ENCODE measurements at regions not wholly inside any gene's neighbourhood (a gene's known extent, or its start where the extent isn't known, plus 50 kb on each side); places are given as distances from the start of the nearest gene placed in this dataset.
"Not testable (repeated sequence)": the region's sequence is repeated elsewhere in the genome, so short reads cannot be mapped to it uniquely, and the experiment has no call there.

DNA sequence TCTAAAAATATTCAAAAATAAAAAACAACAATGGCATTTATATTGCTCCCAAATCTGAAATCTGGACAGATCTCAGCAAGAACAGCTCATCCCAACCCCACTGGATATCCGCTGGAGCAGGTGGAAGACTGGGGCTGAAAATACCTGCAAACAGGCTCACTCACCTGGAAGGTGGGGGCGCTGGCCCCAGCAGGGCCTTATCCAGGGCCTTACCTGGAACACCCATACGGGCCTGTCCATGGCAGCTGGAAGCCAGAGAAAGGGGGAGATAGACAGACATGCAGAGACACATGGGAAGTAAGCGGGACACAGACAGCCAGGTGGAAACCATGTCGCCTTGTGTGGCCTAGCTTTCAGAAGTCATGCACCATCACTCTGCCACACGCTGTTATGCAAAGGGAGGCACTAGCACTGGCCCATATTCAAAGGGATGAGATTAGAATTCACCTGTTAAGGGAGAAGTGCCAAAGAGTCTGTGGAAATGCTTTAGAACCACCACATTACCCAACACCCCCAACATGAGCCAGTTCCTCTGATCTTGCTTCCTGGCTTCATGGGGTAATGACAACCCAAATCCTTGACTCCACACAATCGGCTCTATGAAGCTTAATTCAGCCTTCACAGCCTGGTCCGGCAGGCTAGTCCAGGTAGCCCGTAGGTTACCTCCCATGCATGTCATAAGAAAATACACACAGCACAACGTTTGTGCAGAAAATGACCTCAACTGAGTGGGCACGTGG lies 99.0 kb upstream of the CDYL start:
- intact Hi-C loops (cut with micrococcal nuclease): no loop called here

- intact Hi-C loops (cut with micrococcal nuclease): no loop called here
Measured at GRCh38 chr6:4676016-4676415, 100.2 kb upstream of the CDYL start.

DNA sequence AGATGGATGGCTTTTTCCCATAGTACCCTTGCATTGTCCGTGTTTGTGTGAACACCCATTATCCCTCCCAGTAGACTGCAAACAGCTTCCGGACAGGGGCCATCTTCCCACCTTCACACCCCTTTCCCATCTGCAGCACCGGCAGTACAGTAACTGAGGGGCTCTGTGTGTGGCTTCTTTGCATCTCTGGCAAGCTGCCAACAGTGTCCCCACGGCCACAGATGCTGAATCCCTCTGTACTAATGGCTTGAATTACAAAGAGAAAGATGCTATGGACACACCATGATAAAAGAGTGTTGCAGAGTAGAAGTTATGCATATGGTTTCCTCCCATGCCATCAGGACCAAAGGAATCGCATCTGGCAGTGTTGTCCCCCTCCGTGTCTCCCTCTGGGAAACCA lies 101.1 kb upstream of the CDYL start:
- intact Hi-C loops (cut with micrococcal nuclease): no loop called here

GRCh38 chr6:4673861-4674260 lies 102.3 kb upstream of the CDYL start:
- intact Hi-C loops (cut with micrococcal nuclease): no loop called here

GRCh38 chr6:4672772-4673171 lies 103.4 kb upstream of the CDYL start:
- intact Hi-C loops (cut with micrococcal nuclease): no loop called here

- intact Hi-C loops (cut with micrococcal nuclease): no loop called here
Measured at GRCh38 chr6:4671587-4672115, 104.6 kb upstream of the CDYL start.

- intact Hi-C loops (cut with micrococcal nuclease): no loop called here
Measured at GRCh38 chr6:4670824-4671409, 105.3 kb upstream of the CDYL start.

DNA sequence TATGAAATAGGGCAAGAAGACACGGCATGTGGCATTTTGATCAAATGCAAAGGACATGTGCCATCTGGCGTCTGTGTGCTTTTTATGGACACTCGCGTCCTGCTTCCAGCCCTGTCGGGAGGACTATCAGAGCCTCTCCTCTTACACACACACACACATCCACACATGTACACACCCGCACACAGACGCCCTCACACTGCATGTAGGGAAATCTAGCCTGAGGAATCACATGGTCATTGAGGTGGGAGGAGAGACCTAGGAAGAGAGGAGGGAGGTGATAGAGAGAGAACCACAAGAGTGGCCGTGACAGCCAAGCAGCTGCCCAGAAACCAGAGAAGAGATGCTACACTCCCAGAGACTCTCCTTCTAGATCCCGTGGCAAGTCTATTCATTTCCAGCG lies 105.9 kb upstream of the CDYL start:
- intact Hi-C loops (cut with micrococcal nuclease): no loop called here

GRCh38 chr6:4668271-4669179 lies 107.7 kb upstream of the CDYL start:
- intact Hi-C loops (cut with micrococcal nuclease): no loop called here

GRCh38 chr6:4667591-4667990 lies 108.6 kb upstream of the CDYL start:
- intact Hi-C loops (cut with micrococcal nuclease): no loop called here

GRCh38 chr6:4666886-4667513 lies 109.2 kb upstream of the CDYL start:
- intact Hi-C loops (cut with micrococcal nuclease): no loop called here

DNA sequence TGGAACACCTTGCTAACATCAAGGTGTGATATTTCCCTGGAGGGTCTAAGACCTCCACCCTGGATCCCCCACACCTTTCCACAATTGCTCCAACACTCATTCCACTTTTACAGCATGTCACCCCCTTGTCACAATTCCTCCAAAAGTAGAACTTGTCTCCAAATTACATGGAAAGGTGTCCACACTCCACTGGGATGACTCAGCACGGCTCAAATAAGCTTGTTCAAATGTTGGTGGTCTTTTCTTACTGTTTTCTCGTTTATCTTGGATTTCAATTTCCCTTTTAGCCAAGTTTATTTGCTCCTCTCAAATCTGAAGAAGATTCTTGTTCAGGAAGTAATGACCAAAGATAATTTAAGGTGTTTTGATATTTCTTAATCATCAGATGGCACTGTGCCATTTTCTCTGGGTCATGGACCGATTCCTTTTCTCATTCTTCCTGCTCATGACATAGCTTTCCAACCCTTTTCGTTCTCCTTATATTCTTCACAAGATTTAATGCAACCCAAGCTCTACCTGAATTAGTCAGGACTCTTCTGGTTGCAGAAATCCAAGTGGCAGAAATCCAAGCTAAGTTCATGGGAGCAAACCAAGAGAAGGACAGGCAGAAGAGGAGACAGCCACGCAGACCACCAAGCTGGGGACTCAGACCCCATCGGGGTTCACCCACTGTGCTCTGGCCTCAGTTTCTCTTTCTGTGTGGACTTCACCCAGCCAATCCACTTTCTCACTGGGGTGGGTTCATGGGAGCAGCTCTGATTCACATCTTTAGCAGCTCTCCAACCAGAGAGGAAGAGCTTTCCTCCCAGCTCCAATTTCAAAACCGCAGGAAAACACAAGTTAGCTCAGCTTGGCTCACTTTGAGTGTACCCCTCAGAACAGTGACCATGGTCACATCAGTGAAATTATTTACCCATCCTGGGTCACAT lies 110.5 kb upstream of the CDYL start:
- intact Hi-C loops (cut with micrococcal nuclease): no loop called here

DNA sequence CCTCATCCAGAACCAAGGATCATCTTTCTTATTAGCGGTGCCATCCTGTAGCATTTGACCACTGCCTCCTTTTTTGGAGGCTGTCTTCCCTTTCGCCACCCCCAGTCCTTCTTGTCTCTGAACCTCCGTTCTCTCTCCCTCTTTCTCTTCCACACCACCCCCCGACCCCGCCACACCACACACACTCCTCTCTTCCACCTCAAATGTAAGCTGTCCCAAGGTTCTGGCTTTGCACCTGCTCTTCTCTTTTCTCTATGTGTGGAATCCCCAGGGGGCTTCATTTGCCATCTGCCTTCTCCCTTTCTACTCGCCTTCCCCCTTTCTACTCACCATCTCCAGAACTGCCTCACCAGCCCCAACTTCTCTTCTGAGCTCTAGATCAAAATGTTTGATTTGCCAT lies 111.3 kb upstream of the CDYL start:
- intact Hi-C loops (cut with micrococcal nuclease): no loop called here

DNA sequence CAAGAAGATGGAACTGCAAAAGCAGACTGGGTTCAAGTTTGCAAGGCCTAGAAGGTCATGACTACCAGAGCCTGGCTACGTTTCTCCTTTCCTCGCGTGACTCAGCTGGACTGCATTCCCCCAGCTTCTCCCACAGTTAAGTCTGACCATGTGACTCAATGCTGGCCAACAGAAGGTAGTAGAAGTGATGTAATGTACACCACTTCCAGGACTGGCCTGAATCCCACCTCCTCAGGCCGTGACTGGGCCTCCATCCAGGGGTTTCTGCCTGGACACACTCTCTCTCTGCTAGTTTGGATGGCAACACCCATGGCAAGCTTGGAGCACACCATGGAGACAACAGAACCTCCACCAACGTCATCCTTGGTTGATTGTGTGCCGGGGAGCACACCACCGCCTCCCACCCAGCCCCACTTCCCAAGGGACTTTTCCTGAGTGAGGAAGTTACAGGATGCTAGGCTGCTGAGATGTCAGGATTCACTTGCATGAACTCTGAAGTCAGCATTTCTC lies 112.0 kb upstream of the CDYL start:
- intact Hi-C loops (cut with micrococcal nuclease): no loop called here

DNA sequence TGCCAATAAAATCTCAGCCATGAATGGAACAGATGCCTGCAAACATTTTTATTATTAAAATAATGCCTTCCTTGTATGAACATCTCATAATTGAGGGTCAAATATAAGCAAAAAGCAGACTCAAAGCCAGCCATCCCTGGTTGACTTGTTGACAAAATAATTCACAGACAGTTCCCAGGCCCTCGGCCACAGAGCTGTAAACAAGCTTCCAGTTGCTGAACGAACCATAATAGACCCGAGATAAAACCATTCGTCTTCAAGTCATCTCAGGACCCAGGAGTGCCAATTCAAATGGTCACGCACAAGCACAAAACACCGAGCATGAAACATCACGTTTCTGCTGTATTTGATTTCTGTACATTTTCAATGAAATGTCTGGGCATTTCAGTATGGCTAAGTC lies 113.3 kb upstream of the CDYL start:
- intact Hi-C loops (cut with micrococcal nuclease): no loop called here

GRCh38 chr6:4661391-4661790 lies 114.8 kb upstream of the CDYL start:
- intact Hi-C loops (cut with micrococcal nuclease): no loop called here

DNA sequence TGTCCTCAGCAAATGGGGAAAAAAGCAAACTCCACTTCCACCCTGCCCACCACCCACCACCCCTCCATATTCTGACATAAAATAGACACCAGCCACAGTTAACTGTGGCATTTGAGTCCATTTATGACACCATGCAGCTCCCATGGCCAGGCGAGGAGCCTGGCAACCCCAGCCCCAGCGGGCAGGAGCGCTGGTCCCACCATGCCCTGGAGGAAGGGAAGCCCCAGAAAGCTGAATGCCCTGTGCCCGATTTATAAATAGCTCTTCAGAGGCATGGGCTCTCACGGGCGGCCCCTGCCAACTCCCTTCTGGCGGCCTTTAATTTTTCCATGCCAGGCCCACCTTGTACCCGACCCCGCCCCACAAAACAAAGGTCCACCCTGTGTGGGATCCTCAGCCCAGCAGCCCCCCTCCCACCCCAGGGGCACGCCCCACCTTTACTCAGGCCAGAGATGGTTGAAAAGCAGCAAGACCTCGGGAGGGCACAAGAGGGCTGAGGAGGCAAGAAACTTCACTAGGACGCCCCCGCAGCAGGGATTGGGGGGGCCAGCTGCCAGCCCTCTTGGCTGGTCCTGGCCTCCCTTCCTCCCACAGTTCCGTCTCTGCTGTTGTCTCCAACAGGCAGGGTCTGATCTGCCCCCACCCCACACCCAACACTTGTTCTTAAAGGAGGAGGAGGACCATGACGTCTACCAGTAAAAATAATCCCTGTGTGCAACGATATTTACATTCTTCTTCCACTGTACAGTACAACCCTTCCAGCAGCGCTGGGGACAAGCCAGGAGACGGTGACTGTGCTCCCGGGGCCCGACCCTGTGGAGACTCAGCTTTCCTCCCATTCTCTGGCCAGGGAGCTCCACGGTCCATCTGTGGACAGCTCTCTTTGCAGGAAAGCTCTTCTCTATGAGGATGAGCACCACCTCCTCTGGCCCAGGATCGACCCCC lies 115.6 kb upstream of the CDYL start:
- intact Hi-C loops (cut with micrococcal nuclease): no loop called here

DNA sequence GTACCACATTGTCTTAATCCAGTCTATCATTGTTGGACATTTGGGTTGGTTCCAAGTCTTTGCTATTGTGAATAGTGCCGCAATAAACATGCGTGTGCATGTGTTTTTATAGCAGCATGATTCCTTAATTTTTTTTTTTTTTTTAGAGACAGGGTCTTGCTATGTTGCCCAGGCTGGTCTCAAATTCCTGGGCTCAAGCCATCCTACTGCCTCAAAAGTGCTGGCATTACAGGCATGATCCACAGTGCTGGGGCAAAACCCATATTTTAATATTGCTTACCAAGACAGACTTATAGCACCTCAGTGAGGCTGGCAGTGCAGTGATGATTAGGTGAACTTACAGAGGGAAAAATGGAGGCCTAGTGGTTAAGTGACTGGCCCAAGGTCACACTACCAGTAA lies 116.5 kb upstream of the CDYL start:
- intact Hi-C loops (cut with micrococcal nuclease): not testable (repeated sequence)

- intact Hi-C loops (cut with micrococcal nuclease): no loop called here
Measured at GRCh38 chr6:4658486-4658885, 117.7 kb upstream of the CDYL start.

Measured in T-helper 1 cell treated with Interleukin-12 subunit alpha and Interleukin-12 subunit beta and Interleukin-4 antibody, amounts not matched to agents 30 ng/mL and 1 ng/mL, for 36 hours (primary cell).